ENCODE measurements at regions not wholly inside any gene's neighbourhood (a gene's known extent, or its start where the extent isn't known, plus 50 kb on each side); places are given as distances from the start of the nearest gene placed in this dataset.

- TF ChIP-seq EZH2 (IDR thresholded peaks at IDR 0.05; ENCODE audit: low read depth, unreplicated experiment): no peak
- no peak for TF ChIP-seq CTCF (conservative IDR thresholded peaks at IDR 0.05; ENCODE audit: low read depth in 2 of 2)
- no peak for TF ChIP-seq STAT1 (IDR thresholded peaks at IDR 0.05; ENCODE audit: unreplicated experiment)
- no peak for TF ChIP-seq EZH2phosphoT487 (IDR thresholded peaks at IDR 0.05; ENCODE audit: unreplicated experiment)
Observed at GRCh38 chr13:106284358-106284757, 251.1 kb downstream of the EFNB2 start (continued).

DNA sequence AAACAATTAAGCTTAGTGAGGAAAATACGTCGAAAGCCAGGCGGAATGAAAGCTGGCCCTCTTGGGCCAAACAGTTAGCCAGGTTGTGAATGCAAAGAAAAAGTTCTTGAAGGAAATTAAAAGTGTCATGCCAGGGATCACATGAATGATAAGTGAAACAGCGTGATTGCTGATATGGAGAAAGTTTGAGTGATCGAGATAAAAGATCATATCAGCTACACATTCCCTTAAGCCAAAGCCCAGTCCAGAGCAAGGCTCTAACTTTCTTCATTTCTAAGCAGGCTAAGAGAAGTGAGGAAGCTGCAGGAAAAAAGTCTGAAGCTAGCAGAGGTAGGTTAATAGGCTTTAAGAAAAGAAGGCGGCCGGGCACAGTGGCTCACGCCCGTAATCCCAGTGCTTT lies 254.0 kb downstream of the EFNB2 start:
- no peaks in the 10 kb centered on the region for H3K36me3 ChIP-seq (ENCODE audit: insufficient read depth)
- Mint-ChIP-seq H3K27me3 (ENCODE audit: insufficient read depth, low read depth, poor library complexity) (peaks cover 2% of the 10 kb centered on the region), H3K4me3 (no peak overlapping the region), H3K27ac (no peak overlapping the region; the same call in 1 of the 2 replicates), H3K36me3 (ENCODE audit: low read depth) (no peaks in the 10 kb centered on the region), H3K4me1 (peaks cover 8% of the 10 kb centered on the region), H3K9me3 (no peaks in the 10 kb centered on the region)
- no peaks in the 10 kb centered on the region for H3K27me3 ChIP-seq (ENCODE audit: insufficient read depth)
- H3F3A ChIP-seq (replicated peaks; ENCODE audit: low read depth): no peaks in the 10 kb centered on the region
- no peak overlapping the region for H2AFZ ChIP-seq
- H3K4me3 ChIP-seq: no peak overlapping the region
- H4K20me1 ChIP-seq (replicated peaks; ENCODE audit: insufficient read depth): no peaks in the 10 kb centered on the region
- H3K4me1 ChIP-seq (ENCODE audit: insufficient read depth): no peaks in the 10 kb centered on the region
- DNase-seq (ENCODE audit: low spot score): no peak
- no peak for TF ChIP-seq ZNF331 (CRISPR knock-in tag; IDR thresholded peaks at IDR 0.05; ENCODE audit: low read depth)
- TF ChIP-seq EZH2phosphoT487 (IDR thresholded peaks at IDR 0.05; ENCODE audit: unreplicated experiment): no peak
- no peak for TF ChIP-seq EZH2 (IDR thresholded peaks at IDR 0.05; ENCODE audit: low read depth, unreplicated experiment)
- peaks cover 11% of the 10 kb centered on the region; the same call in 1 of the 2 replicates for H3K9me2 ChIP-seq (ENCODE audit: insufficient read depth)
- H3K27ac ChIP-seq (ENCODE audit: low read depth): no peak overlapping the region
- H3K4me2 ChIP-seq: no peak overlapping the region
- ATAC-seq: no peak
- H3K79me2 ChIP-seq (replicated peaks; ENCODE audit: insufficient read depth): no peaks in the 10 kb centered on the region

DNA sequence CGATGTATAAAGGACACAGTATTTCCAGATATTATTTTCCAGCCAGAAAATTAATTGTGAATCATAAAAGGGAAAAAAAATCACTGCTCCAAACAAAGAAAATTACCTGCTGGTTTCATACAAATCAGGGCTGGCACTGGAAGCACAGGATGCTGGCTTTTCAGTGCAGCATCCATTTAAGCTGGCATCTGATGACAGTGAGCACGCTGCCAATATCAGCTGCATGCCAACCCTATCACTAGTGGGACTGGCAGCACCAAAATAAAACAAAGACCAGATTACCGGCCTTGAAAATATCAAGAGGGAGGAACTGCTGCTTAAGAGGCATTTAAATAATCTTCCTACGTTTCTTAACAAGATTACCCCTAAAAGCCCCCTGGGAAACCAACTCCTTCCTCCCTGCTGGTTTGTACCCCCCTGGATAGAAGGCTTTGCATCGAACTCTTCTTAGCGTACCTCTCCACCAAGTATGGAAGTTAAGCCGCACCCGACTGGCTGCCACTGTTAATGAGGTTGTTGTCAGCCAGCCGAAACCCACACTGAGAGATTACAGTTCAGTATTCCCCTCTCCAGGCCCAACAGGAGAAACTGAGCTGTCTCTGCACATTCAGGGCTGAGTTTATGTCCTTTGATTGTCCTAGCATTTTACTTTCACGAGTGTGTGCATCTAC lies 257.8 kb downstream of the EFNB2 start:
- Histone ChIP-seq H3K4me1 (ENCODE audit: insufficient read depth) (no peaks in the 10 kb centered on the region), H2AFZ (peak overlapping the region; percentile 74), H3K27ac (ENCODE audit: low read depth) (no peak overlapping the region), H3K4me3 (no peak overlapping the region), H3F3A (replicated peaks; ENCODE audit: low read depth) (no peaks in the 10 kb centered on the region), H3K4me2 (no peak overlapping the region), H3K79me2 (replicated peaks; ENCODE audit: insufficient read depth) (no peaks in the 10 kb centered on the region), H3K36me3 (ENCODE audit: insufficient read depth) (no peaks in the 10 kb centered on the region), H3K27me3 (ENCODE audit: insufficient read depth) (no peaks in the 10 kb centered on the region), H4K20me1 (replicated peaks; ENCODE audit: insufficient read depth) (no peaks in the 10 kb centered on the region), H3K9me2 (ENCODE audit: insufficient read depth) (peaks cover 4% of the 10 kb centered on the region; the same call in 1 of the 2 replicates)
- Mint-ChIP-seq H3K4me1 (peaks cover 6% of the 10 kb centered on the region; the same call in 1 of the 3 replicates), H3K4me3 (no peak overlapping the region), H3K27me3 (ENCODE audit: insufficient read depth, low read depth, poor library complexity) (peaks cover 2% of the 10 kb centered on the region), H3K9me3 (no peaks in the 10 kb centered on the region), H3K36me3 (ENCODE audit: low read depth) (no peaks in the 10 kb centered on the region), H3K27ac (no peak overlapping the region)
- no peak for DNase-seq (ENCODE audit: low spot score)
- ATAC-seq: no peak
- no peak for TF ChIP-seq CREB1 (CRISPR knock-in tag; IDR thresholded peaks at IDR 0.05; ENCODE audit: low read depth)
- TF ChIP-seq ZNF462 (CRISPR knock-in tag; IDR thresholded peaks at IDR 0.05): no peak
- TF ChIP-seq EZH2 (IDR thresholded peaks at IDR 0.05; ENCODE audit: low read depth, unreplicated experiment): no peak

Measured in GM23338 (cell line).